Activated CD4-positive, alpha-beta T cell treated with anti-CD3 and anti-CD28 coated beads, Interleukin-2, amount 50 U/mL, for 4 hours (primary cell): ENCODE measurements at regions not wholly inside any gene's neighbourhood (a gene's known extent, or its start where the extent isn't known, plus 50 kb on each side); places are given as distances from the start of the nearest gene placed in this dataset.
"Not testable (repeated sequence)": the region's sequence is repeated elsewhere in the genome, so short reads cannot be mapped to it uniquely, and the experiment has no call there.

Experiments
- DNase-seq, 2 experiments: peaks; one replicate each; pipeline ENCODE4 v3.0.0-alpha.2; 2020

DNA sequence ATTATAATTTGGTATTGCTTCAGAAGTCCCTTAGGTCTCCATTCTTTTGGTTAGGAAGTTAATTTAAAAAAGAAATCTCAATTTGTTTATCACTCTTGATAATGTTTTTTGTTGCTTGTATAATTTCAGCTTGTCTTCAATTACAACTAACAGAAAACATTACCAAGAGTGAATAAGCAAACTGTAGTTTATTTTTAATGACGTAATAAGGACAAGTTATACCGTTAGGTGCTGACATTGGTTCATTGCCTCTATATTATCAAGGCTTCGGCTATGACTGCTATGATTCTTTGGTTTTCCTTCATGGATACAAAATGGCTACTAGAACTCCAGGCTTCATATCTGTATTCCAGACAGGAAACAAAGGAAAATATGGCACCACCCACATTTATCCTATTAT lies 220.6 kb downstream of the PTGER3 start:
- no peak for DNase-seq

DNA sequence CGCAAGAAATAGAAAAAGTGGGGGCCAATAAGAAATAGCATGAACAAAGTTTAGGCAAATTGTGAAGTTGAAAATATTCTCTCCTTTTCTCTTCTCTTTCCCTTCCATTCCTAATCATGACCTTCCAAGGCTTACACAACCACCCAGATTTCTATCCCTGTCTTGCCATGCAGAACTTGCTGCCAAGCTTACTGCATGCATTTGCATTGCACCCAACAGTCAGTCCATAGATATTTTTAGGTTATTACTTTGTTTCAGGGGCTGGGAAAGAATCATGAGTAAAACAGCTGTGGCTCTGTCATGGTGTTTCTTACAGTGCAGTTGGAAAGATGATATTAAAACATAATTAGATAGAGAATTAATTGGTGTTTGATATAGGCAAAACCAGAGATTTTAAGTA lies 219.4 kb downstream of the PTGER3 start:
- no peak for DNase-seq

DNA sequence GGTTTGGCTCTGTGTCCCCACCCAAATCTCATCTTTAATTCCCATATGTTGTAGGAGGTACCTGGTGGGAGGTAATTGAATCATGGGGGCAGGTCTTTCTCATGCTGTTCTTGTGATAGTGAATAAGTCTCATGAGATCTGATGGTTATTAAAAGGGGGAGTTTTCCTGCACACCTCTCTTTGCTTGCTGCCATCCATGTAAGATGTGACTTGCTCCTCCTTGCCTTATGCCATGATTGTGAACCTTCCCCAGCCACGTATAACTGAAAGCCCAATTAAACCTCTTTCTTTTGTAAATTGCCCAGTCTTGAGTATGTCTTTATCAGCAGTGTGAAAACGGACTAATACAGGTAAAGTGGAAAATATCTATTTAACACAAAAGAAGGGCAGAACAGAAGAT lies 213.3 kb downstream of the PTGER3 start:
- DNase-seq: not testable (repeated sequence)

DNA sequence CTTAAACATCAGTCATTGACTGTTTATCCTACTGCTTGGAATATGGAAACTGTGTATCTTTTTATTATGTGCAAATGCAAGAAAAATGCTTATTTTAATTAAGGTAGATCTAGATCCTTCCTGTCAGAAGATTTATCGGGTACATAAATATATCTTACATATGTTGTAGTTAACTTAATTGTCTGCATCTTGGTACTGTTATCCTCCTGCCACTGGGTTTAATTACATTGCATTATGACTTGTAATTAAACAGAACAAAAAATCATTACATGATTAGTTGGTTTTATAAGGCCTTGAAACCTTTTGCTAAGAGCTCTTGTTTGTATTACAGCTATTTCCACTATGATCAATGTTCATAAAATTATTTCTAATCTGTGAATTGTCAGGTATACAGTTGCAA lies 211.2 kb downstream of the PTGER3 start:
- no peak for DNase-seq

DNA sequence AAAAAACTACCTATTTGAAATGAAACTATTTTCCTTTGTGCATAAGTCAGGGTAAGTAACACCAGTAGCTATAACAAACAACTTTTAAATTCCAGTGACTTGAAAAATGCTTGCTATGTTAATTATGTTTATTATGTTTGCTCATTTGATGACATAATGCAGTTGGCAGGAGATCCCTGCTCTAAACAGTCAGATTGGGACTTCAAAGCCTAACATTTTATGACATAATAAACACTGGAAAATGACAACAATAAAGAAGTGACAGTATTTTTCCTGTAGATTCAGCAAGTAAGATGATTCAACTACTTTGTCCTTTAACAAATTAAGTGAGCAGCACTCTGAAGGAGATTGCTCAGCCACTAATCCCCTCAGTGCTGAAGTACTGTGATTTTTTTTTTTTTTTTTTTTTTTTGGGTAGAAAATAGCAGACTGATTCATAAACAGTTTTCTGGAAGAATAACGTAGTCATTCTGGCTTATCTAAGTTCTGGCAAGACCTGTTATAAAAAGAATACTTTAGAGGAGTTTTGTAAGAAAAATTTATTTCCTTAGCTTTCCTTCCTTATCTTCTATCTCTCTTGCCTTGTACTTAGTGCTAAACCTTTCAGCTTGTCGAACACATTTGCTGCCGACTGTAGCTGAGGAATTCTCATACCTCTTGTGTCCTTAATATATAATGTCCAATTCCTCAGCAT lies 207.2 kb downstream of the PTGER3 start:
- DNase-seq: no peak

DNA sequence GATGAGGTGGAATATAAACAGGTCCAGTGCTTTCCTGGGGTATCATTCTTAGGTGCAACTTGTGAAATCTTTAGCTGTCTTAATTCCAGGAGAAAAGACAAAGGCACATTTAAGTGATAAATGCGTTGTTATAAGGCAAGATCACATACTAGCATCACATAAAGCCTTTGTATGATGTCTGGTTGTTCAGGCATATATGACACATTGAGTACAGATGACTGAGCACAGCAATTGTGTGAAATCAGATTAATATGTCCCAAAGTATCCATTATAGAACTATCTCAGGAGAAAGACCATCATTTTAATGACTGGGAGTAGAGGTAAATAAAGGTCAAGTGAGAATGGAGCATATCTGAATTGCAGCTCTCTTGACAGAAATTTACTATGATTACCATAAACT lies 205.1 kb downstream of the PTGER3 start:
- DNase-seq: no peak

DNA sequence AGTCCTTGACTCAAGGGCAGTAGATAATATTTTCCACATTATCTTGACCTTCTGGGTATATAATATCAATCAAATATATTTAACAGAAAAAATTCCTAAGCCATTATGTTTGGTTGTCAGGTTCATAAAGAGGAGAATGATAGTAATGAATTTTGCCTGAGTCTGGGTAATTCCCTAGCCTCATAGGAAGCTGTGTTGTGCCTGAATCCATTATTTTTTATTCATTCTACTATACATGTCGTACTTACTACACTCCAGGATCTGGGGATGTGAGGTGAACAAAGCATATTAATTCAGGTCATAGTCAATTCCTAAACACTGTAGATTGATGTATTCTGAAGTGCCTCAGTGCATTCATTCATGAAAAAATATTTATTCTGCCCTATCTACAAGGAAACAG lies 204.2 kb downstream of the PTGER3 start:
- DNase-seq: no peak

DNA sequence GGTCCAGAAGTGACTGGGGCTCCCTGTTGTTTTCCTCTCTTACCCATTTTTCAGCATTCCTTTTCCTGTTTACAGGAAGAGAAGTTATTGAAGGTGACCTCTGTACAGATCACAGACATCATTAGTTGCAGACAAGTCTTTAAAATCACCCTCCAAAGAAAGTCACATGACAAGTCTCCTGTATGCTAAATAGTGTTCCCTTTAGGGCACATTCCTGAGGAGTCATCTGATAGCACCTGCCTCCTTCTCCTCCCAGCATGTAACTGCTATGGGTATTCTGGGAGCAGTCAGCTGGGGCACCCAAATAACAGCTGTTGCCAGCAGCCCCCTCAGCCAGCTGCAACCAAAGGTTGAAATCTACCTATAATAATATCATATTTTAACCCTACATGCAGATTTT lies 200.6 kb downstream of the PTGER3 start:
- no peak for DNase-seq

DNA sequence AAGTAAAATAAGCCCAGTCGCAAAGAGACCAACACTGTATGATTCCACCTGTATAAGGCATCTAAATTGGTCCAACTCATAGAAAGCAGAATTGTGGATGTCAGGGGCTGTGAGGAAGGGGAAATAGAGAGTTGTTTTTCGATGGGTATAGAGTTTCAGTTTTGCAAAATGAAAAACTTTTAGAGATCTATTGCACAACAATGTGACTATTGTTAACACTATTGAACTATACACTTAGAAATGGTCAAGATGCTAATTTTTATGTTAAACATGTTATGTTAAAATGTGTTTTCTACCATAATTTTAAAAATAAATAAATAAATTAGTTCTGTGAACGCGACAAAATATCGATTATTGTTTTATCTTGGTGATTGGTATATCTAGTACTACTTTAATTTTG lies 192.4 kb downstream of the PTGER3 start:
- DNase-seq: no peak

DNA sequence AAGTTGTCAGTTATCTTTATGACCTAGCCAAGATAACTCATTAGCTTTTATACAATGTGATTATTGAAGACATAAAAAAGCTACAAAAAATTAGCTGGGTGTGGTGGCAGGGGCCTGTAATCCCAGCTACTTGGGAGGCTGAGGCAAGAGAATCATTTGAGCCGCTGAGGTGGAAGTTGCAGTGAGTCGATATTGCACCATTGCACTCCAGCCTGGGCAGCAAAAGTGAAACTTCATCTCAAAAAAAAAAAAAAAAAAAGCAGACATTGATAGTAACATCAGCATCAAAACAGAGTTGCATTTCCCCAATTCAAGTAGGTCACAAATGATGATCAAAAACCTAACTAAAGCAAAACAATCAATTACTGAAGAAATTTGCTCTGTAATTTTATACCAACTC lies 191.4 kb downstream of the PTGER3 start:
- no peak for DNase-seq

DNA sequence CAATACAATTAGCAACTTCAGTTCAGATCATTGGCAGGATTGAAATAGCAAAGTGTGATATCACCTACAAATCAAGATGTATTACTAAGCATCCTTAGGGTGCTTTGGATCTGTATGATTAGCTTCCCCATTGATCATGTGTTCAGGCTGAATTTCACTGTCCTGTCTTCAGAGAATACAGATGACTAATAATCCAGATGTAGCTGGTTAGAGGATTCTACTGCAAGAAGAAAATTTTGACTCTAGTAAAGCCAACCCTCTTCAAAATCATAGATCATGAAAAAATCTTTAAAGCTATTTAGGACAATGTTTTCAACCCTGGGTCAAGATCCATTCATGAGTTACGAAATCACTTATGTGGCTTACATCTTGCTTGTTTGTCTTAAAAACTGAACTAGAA lies 184.4 kb downstream of the PTGER3 start:
- no peak for DNase-seq

DNA sequence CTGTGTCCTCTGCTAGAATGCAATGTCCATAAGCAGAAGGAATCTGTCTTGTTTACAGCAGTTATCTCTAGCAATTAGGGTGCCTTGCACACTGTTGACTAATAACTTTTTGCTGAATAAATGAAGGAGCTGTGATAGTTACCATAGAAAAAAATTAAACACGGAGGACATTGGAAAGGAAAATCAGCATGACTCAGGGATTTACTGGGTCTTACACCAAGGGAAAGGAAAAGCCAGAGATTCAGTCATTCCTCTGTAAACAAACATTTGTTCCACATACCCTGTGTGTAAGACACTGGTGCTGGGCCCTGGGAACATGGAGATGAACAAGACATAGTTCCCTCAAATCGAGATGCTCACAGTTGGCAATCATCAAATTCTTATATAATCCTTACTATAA lies 183.3 kb downstream of the PTGER3 start:
- DNase-seq: no peak

DNA sequence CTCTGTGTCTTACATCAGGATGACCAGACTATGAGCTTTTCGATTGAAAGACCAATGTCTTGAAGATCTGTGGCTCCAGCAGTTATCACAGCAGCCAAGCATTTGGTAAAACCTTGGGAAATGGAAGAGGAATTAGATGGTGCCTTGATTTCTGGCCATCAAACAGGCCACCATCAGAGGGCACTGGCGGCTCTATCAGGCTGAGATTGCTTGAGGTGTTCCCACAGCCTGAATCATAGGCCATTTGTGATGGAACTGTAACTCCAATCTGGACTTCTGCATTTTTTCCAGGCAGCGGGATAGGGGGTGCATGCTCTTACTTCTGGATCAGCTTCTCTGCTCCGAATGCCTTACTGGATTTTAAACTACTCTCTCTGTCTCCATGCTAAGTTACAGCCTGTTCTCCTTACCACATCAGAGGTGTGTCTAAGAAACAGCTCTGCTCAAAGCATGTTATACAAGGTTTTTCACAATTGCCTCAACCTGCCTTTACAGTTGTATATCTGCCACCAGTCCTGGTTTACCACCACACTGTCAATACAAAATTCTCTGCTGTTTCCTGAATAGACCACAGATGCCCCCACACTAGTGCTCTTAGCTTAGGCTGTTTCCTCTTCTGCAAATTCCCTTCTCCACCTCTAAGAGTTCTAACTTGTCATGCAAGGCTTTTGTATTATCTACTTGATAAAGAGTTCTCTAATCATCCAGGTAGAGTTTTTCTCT lies 180.9 kb downstream of the PTGER3 start:
- no peak for DNase-seq

DNA sequence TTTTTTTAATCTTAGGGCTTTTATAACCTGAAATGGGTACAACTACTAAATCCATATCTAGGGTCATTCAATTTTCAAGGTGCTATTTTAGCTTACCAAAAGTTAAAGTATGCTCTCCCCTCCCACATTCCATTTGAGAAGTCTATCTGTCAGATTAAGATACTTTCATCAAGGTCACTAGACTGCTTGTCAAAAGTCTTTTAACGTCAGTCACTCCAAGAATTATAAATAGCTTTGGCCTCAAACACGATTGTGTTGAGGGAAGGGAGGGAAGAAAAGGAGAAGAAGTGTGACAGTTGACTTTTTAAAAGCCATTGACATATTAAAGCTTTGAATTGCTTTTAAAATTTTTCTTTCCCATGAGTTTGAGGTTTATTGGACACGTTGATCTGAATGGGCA lies 175.8 kb downstream of the PTGER3 start:
- no peak for DNase-seq

DNA sequence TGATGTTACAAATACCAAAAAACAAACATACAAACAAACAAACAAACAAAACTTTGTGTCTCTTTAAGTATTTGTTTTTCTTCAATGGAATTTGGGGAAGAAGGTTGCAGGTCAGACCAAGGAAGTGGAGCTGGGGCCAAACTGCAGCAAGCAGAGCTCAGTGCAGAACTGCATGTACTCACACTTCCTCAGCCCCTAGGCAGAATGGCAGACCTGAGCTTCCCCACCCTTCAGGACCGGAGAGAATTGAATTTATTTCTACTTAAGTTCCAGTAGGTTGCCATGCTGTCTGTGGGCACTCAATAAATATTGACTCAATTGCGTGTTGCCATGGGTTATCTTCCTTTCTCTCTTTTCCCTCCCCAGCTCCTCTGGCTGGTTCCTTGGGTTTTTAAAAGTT lies 173.6 kb downstream of the PTGER3 start:
- DNase-seq: no peak

DNA sequence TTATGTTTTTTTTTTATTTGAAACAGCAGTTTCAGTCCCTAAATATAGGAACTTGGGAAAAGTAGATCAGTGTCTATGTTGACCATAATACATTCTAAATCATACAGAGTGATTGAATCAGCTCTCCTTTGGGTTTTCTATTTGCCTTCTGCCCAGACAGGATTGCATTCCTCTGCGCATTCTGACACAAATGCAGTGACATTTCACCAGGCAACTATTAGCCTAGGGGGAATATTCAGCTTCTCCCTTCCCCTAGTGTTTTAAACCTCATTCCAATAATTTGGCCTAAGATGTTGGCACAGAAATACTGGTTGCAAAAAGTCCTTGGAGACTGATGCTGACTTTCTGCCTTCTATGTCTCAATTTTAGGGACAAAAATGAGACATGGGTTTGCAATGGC lies 172.8 kb downstream of the PTGER3 start:
- DNase-seq: no peak

DNA sequence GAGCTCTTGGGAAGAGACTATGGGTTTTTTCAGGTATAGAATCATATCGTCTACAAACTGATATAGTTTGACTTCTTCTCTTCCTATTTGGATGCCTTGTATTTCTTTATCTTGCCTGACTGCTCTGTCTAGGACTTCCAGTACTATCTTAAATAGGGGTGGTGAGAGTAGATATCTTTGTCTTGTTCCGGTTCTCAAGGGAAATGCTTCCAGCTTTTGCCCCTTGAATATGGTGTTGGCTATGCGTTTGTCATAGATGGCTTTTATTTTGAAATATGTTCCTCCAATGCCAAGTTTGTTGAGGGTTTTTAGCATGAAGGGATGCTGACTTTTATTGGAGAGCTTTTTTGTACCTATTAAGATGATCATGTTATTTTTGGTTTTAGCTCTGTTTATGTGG lies 170.3 kb downstream of the PTGER3 start:
- no peak for DNase-seq

DNA sequence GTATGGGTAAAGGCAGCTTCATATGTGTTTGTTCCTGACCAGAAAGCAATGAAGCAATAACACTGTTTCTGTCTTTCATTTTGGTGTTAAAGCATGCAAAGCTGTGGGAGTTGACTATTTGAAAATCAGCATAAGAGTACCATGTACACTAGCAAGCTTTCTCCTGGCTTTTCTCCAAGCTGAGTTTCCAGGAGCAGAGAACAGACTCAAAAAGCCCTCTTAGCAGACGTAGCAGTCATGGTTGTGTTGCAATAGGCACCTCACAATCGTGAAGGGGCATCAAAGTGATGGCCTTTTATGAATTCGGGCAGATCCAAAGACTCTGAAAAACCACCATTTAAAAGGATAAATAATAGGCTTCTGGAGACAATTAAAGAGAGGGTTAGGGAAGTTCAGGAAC lies 159.7 kb downstream of the PTGER3 start:
- no peak for DNase-seq

DNA sequence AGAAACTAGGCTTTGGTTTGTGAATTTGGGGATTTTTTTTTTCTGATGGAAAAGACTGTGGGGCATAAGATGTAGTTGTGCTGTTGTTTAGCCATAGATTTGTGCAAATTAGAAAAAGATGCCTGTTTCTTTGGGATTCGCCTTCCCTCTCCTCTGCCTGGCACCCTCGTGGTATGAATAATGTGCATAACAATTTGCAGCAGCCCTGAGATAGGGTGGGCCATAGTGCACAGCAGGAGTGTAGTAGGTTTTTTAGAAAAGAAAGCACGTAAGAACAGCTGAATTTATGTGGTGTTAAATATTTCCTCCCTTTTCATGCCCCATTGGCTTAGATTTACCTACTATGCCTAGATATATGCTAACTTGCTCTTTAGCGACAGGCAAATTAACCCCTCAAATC lies 158.9 kb downstream of the PTGER3 start:
- DNase-seq: no peak

DNA sequence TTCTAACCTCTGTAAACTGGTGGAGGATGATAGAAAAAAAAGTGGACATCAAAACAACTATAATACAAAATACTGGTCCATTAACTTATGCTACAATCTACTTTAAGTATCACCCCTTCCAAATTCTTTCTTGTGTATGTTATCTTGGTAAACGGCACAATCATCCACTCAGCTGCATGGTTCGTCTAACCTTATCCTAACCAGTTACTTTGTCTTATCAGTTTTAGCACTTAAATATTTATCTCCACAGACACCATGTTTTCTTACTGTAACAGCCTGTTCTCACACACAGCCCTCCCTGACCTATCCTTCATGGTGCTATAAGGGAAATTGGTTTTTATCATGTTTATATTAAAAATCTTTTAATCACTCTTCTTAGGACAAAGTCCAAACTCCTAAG lies 157.2 kb downstream of the PTGER3 start:
- DNase-seq: no peak

DNA sequence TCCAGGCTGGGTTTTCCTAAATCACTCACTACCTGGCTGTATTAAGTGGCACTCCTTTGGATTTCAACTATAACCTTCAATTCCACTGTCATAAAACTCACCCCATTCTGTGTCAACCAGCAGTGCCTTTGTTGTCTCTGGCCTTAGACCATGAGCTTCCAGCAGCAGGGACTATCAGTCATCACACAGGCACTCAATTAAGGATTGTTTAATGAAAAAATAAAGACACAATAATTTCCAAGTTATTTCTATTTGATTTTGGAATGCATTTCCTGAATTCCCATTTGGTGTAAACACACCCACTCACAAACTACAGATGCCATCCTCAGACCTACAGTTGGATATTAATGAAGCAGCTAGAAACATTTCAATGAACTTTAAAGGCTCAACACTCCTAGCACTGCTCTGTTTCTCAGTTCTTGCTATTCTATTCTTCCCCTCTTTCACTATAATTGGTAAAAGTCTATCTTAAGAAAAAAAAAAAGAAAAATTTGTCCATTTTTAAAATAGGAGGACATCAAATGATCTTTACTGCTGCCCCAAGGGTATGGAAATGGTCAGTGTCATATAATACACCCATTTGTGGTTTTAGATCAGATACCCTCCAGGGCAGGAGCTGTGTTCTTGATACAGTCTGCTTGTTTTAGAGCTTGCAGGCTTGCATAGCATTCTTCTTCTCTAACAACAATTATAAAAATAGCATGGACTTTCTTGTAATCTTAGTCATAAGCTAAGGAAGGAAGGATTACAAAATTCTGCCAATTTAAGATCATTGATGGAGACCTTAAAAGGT lies 156.4 kb downstream of the PTGER3 start:
- DNase-seq: no peak

DNA sequence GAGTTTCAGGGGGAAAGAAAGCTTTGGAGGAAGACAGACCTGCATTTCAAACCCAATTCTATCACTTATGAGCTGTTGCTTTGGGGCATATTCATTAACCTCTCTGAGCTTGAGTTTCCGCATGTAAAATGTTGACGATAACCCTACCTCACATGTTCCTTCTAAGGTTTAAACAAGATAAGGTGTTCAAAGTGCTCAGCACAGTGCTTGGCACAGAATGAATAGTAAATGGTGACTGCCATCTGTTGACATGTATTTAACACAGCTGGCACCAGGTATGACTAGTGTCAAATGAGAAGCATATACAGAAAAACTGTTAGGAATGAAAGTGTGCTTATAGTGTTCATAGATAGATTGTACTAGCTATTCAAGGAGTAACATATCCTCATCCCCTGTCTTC lies 155.5 kb downstream of the PTGER3 start:
- no peak for DNase-seq

DNA sequence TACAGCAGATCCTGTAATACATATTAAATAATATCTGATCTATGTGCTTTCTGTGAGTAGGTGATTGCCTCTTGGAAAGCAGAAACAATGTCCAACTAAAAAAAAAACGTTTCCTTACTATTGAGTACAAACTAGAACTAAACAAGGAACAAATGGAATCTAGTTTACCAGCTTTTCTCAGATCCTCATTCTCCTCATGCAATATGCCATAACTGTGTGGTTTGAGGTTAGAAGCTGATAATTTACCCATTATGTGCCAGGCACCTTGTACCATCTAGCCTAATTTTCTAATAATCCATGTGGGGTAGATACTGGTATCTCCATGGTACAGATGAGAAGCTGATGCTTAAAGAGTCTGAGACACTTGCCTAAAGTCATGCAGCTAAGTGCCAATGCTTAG lies 154.7 kb downstream of the PTGER3 start:
- no peak for DNase-seq

DNA sequence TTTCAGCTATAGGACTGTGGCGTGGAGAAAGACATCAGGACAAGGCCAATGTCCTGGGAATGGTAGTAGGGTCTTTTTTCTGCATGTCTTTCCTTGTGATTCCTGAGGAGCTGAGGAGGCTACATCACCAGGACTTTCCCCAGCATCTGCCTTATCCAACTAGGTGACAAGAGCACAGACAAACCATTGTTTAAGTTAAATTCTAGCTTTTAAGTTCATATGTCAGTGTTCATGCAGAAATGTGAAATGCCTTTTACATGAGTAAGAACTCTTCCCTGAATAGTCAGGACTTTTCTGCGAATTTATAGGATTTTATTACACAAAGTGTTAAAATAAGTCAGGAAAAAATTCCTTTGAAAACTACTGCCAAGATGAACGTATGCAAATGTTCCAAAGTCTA lies 154.2 kb downstream of the PTGER3 start:
- no peak for DNase-seq
